Esophagus squamous epithelium (tissue), 5 donors: ENCODE measurements at regions not wholly inside any gene's neighbourhood (a gene's known extent, or its start where the extent isn't known, plus 50 kb on each side); places are given as distances from the start of the nearest gene placed in this dataset.

Source experiments
- DNase-seq: peaks from one replicate; lab custom pipeline; 2025; lab: John Stamatoyannopoulos, UW
- H3K27ac ChIP-seq, 4 donors: fragments of 200-600 bp; sonication (generic); one replicate each; pipeline ENCODE4 v1.5.1; 2016 to 2019; ENCODE audit warnings: mild to moderate bottlenecking in 1 of 4
- H3K27me3 ChIP-seq, 4 donors: fragments of 200-600 bp; sonication (generic); 1 replicate in 3 of 4; 2 replicates in 1 of 4; pipeline versions ENCODE4 v1.5.1 to v1.6.0; 2017 to 2021; ENCODE audit warnings: antibody characterized with exemption in 1 of 4
- H3K36me3 ChIP-seq, 3 donors: fragments of 200-600 bp; sonication (generic); one replicate each; pipeline ENCODE4 v1.5.1; 2016 to 2019
- H3K4me1 ChIP-seq, 3 donors: fragments of 200-600 bp; sonication (generic); one replicate each; pipeline ENCODE4 v1.5.1; 2017 to 2019
- H3K4me3 ChIP-seq, 4 donors: fragments of 200-600 bp; sonication (generic); 1 replicate in 3 of 4; 2 replicates in 1 of 4; pipeline ENCODE4 v1.5.1; 2016 to 2019; ENCODE audit warnings: mild to moderate bottlenecking in 2 of 4, moderate library complexity in 1 of 4
- H3K9me3 ChIP-seq, 3 donors: fragments of 200-600 bp; sonication (generic); one replicate each; pipeline ENCODE4 v1.5.1; 2016 to 2019
- POLR2A ChIP-seq, 4 donors: fragments of 450-650 bp; IDR thresholded peaks; one replicate each; pipeline ENCODE4 v1.6.1; 2017; ENCODE audit warnings: antibody characterized with exemption in 4 of 4, mild to moderate bottlenecking in 4 of 4, moderate library complexity in 3 of 4
- WGBS, 2 donors: methylation state at CpG; one replicate each; pipeline ENCODE4 v1.1.5; 2018; 5-methylcytosine and 5-hydroxymethylcytosine counted together
- intact Hi-C: fragments of 100-400 bp; cut with DNase I; formaldehyde crosslinking; loops from one replicate; pipeline ENCODE4 v1.15.0; 2022
- TF ChIP-seq, protein P1 (sequence below), 6 experiments: fragments of 450-650 bp in 4 of 6; fragments of 200-600 bp in 2 of 6; sonication (generic) in 2 of 6; IDR thresholded peaks; one replicate each; pipeline ENCODE4 v1.5.1; 2016 to 2019; ENCODE audit warnings: antibody characterized with exemption in 6 of 6, mild to moderate bottlenecking in 4 of 6, moderate library complexity in 4 of 6
- donor health status: DM: yes; HTN: yes; CAD: no.

- H3K27ac ChIP-seq = no peak overlapping the region
- H3K9me3 ChIP-seq = no peaks in the 10 kb centered on the region
- H3K27me3 ChIP-seq = no peaks in the 10 kb centered on the region
- H3K36me3 ChIP-seq = no peaks in the 10 kb centered on the region
- intact Hi-C loops = no loop called here
- DNase-seq = no peak
- H3K4me3 ChIP-seq = no peak overlapping the region
- no peaks in the 10 kb centered on the region for H3K4me1 ChIP-seq
- WGBS, 2 donors = 11 to 12% methylated on average over 2 of the region's 2 CpGs
- no peak for TF ChIP-seq POLR2A (IDR thresholded peaks at IDR 0.05)
- TF ChIP-seq, protein P1, sequence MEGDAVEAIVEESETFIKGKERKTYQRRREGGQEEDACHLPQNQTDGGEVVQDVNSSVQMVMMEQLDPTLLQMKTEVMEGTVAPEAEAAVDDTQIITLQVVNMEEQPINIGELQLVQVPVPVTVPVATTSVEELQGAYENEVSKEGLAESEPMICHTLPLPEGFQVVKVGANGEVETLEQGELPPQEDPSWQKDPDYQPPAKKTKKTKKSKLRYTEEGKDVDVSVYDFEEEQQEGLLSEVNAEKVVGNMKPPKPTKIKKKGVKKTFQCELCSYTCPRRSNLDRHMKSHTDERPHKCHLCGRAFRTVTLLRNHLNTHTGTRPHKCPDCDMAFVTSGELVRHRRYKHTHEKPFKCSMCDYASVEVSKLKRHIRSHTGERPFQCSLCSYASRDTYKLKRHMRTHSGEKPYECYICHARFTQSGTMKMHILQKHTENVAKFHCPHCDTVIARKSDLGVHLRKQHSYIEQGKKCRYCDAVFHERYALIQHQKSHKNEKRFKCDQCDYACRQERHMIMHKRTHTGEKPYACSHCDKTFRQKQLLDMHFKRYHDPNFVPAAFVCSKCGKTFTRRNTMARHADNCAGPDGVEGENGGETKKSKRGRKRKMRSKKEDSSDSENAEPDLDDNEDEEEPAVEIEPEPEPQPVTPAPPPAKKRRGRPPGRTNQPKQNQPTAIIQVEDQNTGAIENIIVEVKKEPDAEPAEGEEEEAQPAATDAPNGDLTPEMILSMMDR (IDR thresholded peaks at IDR 0.05) = no peak
Measured at GRCh38 chr5:101424530-101425175, 521.6 kb upstream of the ST8SIA4 start.

GRCh38 chr5:101418713-101419118 is 515.6 kb upstream of the ST8SIA4 start:
- Histone ChIP-seq H3K4me3 (no peak overlapping the region), H3K9me3 (no peaks in the 10 kb centered on the region), H3K27me3 (no peaks in the 10 kb centered on the region), H3K4me1 (no peaks in the 10 kb centered on the region), H3K27ac (no peak overlapping the region), H3K36me3 (no peaks in the 10 kb centered on the region)
- WGBS, 2 donors = 0 to 12% methylated on average over 1 of the region's 1 CpG
- no peak for DNase-seq
- intact Hi-C loops = no loop called here
- TF ChIP-seq, protein P1 (IDR thresholded peaks at IDR 0.05) = no peak
- TF ChIP-seq POLR2A (IDR thresholded peaks at IDR 0.05) = no peak

- no peak for DNase-seq
- Histone ChIP-seq H3K36me3 (no peaks in the 10 kb centered on the region), H3K4me1 (no peaks in the 10 kb centered on the region), H3K27ac (no peak overlapping the region), H3K9me3 (no peaks in the 10 kb centered on the region), H3K4me3 (no peak overlapping the region), H3K27me3 (no peaks in the 10 kb centered on the region)
- 38 to 44% methylated on average over 1 of the region's 1 CpG for WGBS, 2 donors
- TF ChIP-seq, protein P1 (IDR thresholded peaks at IDR 0.05) = no peak
- no peak for TF ChIP-seq POLR2A (IDR thresholded peaks at IDR 0.05)
- intact Hi-C loops = no loop called here
Measured at GRCh38 chr5:101404531-101404930, 501.4 kb upstream of the ST8SIA4 start.

GRCh38 chr5:101393795-101394450 is 490.8 kb upstream of the ST8SIA4 start:
- TF ChIP-seq, protein P1 (IDR thresholded peaks at IDR 0.05) = no peak
- TF ChIP-seq POLR2A (IDR thresholded peaks at IDR 0.05) = no peak
- no peaks in the 10 kb centered on the region for H3K4me1 ChIP-seq
- 55 to 56% methylated on average over 5 of the region's 5 CpGs for WGBS, 2 donors
- no peak for DNase-seq
- H3K4me3 ChIP-seq = no peak overlapping the region
- no peaks in the 10 kb centered on the region for H3K9me3 ChIP-seq
- H3K27ac ChIP-seq = no peak overlapping the region
- no peaks in the 10 kb centered on the region for H3K27me3 ChIP-seq
- no peaks in the 10 kb centered on the region for H3K36me3 ChIP-seq
- intact Hi-C loops = no loop called here

GRCh38 chr5:101390151-101390908 is 487.2 kb upstream of the ST8SIA4 start:
- WGBS, 2 donors = 15 to 19% methylated on average over 4 of the region's 4 CpGs
- Histone ChIP-seq H3K27me3 (no peaks in the 10 kb centered on the region), H3K27ac (no peak overlapping the region), H3K4me3 (no peak overlapping the region), H3K9me3 (no peaks in the 10 kb centered on the region), H3K36me3 (no peaks in the 10 kb centered on the region), H3K4me1 (no peaks in the 10 kb centered on the region)
- TF ChIP-seq, protein P1 (IDR thresholded peaks at IDR 0.05) = peak in 5 of 6 experiments; percentile 25 to 60 (median 38)
- no peak for TF ChIP-seq POLR2A (IDR thresholded peaks at IDR 0.05)
- intact Hi-C loops = no loop called here
- no peak for DNase-seq
